GM18868 (cell line): ENCODE measurements at regions not wholly inside any gene's neighbourhood (a gene's known extent, or its start where the extent isn't known, plus 50 kb on each side); places are given as distances from the start of the nearest gene placed in this dataset.
A peak's percentile ranks its signal among the peaks of the same experiment; 100 is the strongest.

Source experiments
- ATAC-seq: cut with Tn5 transposase; IDR thresholded peaks from one replicate; pipeline ENCODE4 v1.9.1; 2021; ENCODE audit warnings: mild to moderate bottlenecking, moderate library complexity; ENCODE audit not compliant: unreplicated experiment

GRCh38 chr3:40642812-40643211 is 118.1 kb downstream of the ZNF621 start:
- no peak for ATAC-seq

- no peak for ATAC-seq
Measured at GRCh38 chr3:40645883-40646282, 121.1 kb downstream of the ZNF621 start.

GRCh38 chr3:40649346-40649745 is 124.6 kb downstream of the ZNF621 start:
- no peak for ATAC-seq

- ATAC-seq: no peak
Measured at GRCh38 chr3:40652072-40652471, 127.3 kb downstream of the ZNF621 start.

GRCh38 chr3:40653001-40653400 is 128.2 kb downstream of the ZNF621 start:
- ATAC-seq: no peak

GRCh38 chr3:40653878-40654277 is 129.1 kb downstream of the ZNF621 start:
- no peak for ATAC-seq

- no peak for ATAC-seq
Measured at GRCh38 chr3:40655551-40655950, 130.8 kb downstream of the ZNF621 start.

GRCh38 chr3:40657623-40658022 is 132.9 kb downstream of the ZNF621 start:
- ATAC-seq: no peak

- ATAC-seq: no peak
Measured at GRCh38 chr3:40658305-40658704, 133.5 kb downstream of the ZNF621 start.

GRCh38 chr3:40660554-40660953 is 135.8 kb downstream of the ZNF621 start:
- no peak for ATAC-seq

- ATAC-seq: no peak
Measured at GRCh38 chr3:40661284-40661683, 136.5 kb downstream of the ZNF621 start.

GRCh38 chr3:40663280-40663679 is 138.5 kb downstream of the ZNF621 start:
- ATAC-seq: no peak

GRCh38 chr3:40669176-40669575 is 144.4 kb downstream of the ZNF621 start:
- no peak for ATAC-seq

- ATAC-seq: no peak
Measured at GRCh38 chr3:40672861-40673260, 148.1 kb downstream of the ZNF621 start.

- no peak for ATAC-seq
Measured at GRCh38 chr3:40677321-40677720, 152.6 kb downstream of the ZNF621 start.

GRCh38 chr3:40677749-40678148 is 153.0 kb downstream of the ZNF621 start:
- no peak for ATAC-seq

GRCh38 chr3:40679290-40679689 is 154.5 kb downstream of the ZNF621 start:
- ATAC-seq: no peak

GRCh38 chr3:40680685-40681657 is 156.2 kb downstream of the ZNF621 start:
- peak; percentile 49 for ATAC-seq

GRCh38 chr3:40681658-40682055 is 156.9 kb downstream of the ZNF621 start:
- ATAC-seq: peak; percentile 10

- ATAC-seq: no peak
Measured at GRCh38 chr3:40689837-40690236, 165.1 kb downstream of the ZNF621 start.

GRCh38 chr3:40690749-40691451 is 166.1 kb downstream of the ZNF621 start:
- ATAC-seq: no peak

GRCh38 chr3:40691452-40691861 is 166.7 kb downstream of the ZNF621 start:
- no peak for ATAC-seq
